Activated B cell treated with CpG ODN at 0.5 μM for 24 hours (primary cell): ENCODE measurements at regions not wholly inside any gene's neighbourhood (a gene's known extent, or its start where the extent isn't known, plus 50 kb on each side); places are given as distances from the start of the nearest gene placed in this dataset.

ENCODE experiments used
- ATAC-seq: fragments of 200-7000 bp; cut with Tn5 transposase; one replicate; pipeline ENCODE4 v1.10.0; 2021; ENCODE audit warnings: low read depth, mild to moderate bottlenecking, moderate library complexity
- CTCF ChIA-PET: fragments of 350-600 bp; sonication (Branson Sonifier 250); formaldehyde crosslinking; loops from one replicate; lab custom pipeline; 2021; ENCODE audit warnings: antibody characterized with exemption; lab: Charles Lee
- POLR2A ChIA-PET: fragments of 350-600 bp; sonication (Branson Sonifier 250); formaldehyde crosslinking; loops from one replicate; lab custom pipeline; 2021; ENCODE audit warnings: antibody characterized with exemption; lab: Charles Lee
- DNase-seq: peaks from one replicate; pipeline ENCODE4 v3.0.0; 2022
- H3K27ac Mint-ChIP-seq: one replicate; pipeline ENCODE4 v1.8.0; 2020; ENCODE audit warnings: mixed read lengths
- H3K27me3 Mint-ChIP-seq: one replicate; pipeline ENCODE4 v1.8.0; 2021; ENCODE audit warnings: mixed read lengths
- H3K36me3 Mint-ChIP-seq: one replicate; pipeline ENCODE4 v1.8.0; 2021; ENCODE audit warnings: low read depth, mixed read lengths
- H3K4me1 Mint-ChIP-seq: one replicate; pipeline ENCODE4 v1.8.0; 2021; ENCODE audit warnings: mixed read lengths
- H3K4me3 Mint-ChIP-seq: one replicate; pipeline ENCODE4 v1.8.0; 2020; ENCODE audit warnings: mild to moderate bottlenecking, mixed read lengths
- H3K9me3 Mint-ChIP-seq: one replicate; pipeline ENCODE4 v1.8.0; 2020; ENCODE audit warnings: mixed read lengths
- CTCF ChIP-seq: fragments of 200-600 bp; IDR thresholded peaks from one replicate; pipeline ENCODE4 v1.8.0; 2022; ENCODE audit warnings: antibody characterized with exemption, mild to moderate bottlenecking
- intact Hi-C: fragments of 100-400 bp; cut with micrococcal nuclease; formaldehyde crosslinking; loops from one replicate; pipeline ENCODE4 v1.15.1; 2024

GRCh38 chr20:7392542-7393206 lies 547.6 kb downstream of the HAO1 start:
- no peaks in the 10 kb centered on the region for H3K36me3 Mint-ChIP-seq
- no peak overlapping the region for H3K4me3 Mint-ChIP-seq
- intact Hi-C loops, result no loop called here
- H3K27me3 Mint-ChIP-seq, result no peaks in the 10 kb centered on the region
- no peak overlapping the region for H3K27ac Mint-ChIP-seq
- no peaks in the 10 kb centered on the region for H3K4me1 Mint-ChIP-seq
- peaks cover 2% of the 10 kb centered on the region for H3K9me3 Mint-ChIP-seq
- ATAC-seq (no peak), DNase-seq (no peak)
- TF ChIP-seq CTCF, result no peak
- ChIA-PET POLR2A (no interaction called here), CTCF (no interaction called here)

GRCh38 chr20:7399114-7399513 lies 541.1 kb downstream of the HAO1 start:
- Mint-ChIP-seq H3K9me3 (peaks cover 8% of the 10 kb centered on the region), H3K27me3 (no peaks in the 10 kb centered on the region), H3K27ac (no peak overlapping the region), H3K4me1 (no peaks in the 10 kb centered on the region), H3K36me3 (no peaks in the 10 kb centered on the region), H3K4me3 (no peak overlapping the region)
- ChIA-PET CTCF (no interaction called here), POLR2A (no interaction called here)
- no peak for DNase-seq
- no peak for ATAC-seq
- no peak for TF ChIP-seq CTCF
- intact Hi-C loops, result no loop called here

- no peaks in the 10 kb centered on the region for H3K36me3 Mint-ChIP-seq
Measured at GRCh38 chr20:7399575-7399974, 540.7 kb downstream of the HAO1 start.

GRCh38 chr20:7406671-7407070 lies 533.6 kb downstream of the HAO1 start:
- Mint-ChIP-seq H3K36me3 (no peaks in the 10 kb centered on the region), H3K4me3 (no peak overlapping the region), H3K4me1 (no peaks in the 10 kb centered on the region), H3K9me3 (peaks cover 4% of the 10 kb centered on the region), H3K27ac (no peak overlapping the region), H3K27me3 (no peaks in the 10 kb centered on the region)
- CTCF ChIA-PET, result no interaction called here
- DNase-seq (no peak), ATAC-seq (no peak)
- POLR2A ChIA-PET, result no interaction called here
- no peak for TF ChIP-seq CTCF
- intact Hi-C loops, result no loop called here

More at GRCh38 chr20:7399575-7399974, 540.7 kb downstream of the HAO1 start:
- Mint-ChIP-seq H3K4me1 (no peaks in the 10 kb centered on the region), H3K27ac (no peak overlapping the region), H3K27me3 (no peaks in the 10 kb centered on the region), H3K9me3 (peaks cover 6% of the 10 kb centered on the region), H3K4me3 (no peak overlapping the region)
- intact Hi-C loops, result no loop called here
- no peak for TF ChIP-seq CTCF
- ATAC-seq (no peak), DNase-seq (no peak)
- ChIA-PET CTCF (no interaction called here), POLR2A (no interaction called here)

- Mint-ChIP-seq H3K27ac (no peak overlapping the region), H3K9me3 (peaks cover 3% of the 10 kb centered on the region), H3K27me3 (no peaks in the 10 kb centered on the region), H3K4me3 (no peak overlapping the region), H3K36me3 (no peaks in the 10 kb centered on the region), H3K4me1 (no peaks in the 10 kb centered on the region)
- POLR2A ChIA-PET, result no interaction called here
- intact Hi-C loops, result no loop called here
- CTCF ChIA-PET, result no interaction called here
- no peak for ATAC-seq
- DNase-seq, result no peak
- TF ChIP-seq CTCF, result no peak
Measured at GRCh38 chr20:7410150-7410549, 530.1 kb downstream of the HAO1 start.
